Stimulated activated CD8-positive, alpha-beta memory T cell treated with anti-CD3 and anti-CD28 coated beads, Interleukin-15, amount 100 ng/mL, for 48 hours (primary cell): ENCODE measurements at regions not wholly inside any gene's neighbourhood (a gene's known extent, or its start where the extent isn't known, plus 50 kb on each side); places are given as distances from the start of the nearest gene placed in this dataset.

Experiments used
- DNase-seq, 2 donors: peaks; one replicate each; pipeline ENCODE4 v3.0.0-alpha.2; 2020; ENCODE audit warnings: low read depth in 2 of 2

GRCh38 chr1:101152633-101153032 is 84.2 kb upstream of the S1PR1 start:
- no peak for DNase-seq

GRCh38 chr1:101151286-101151685 is 85.5 kb upstream of the S1PR1 start:
- no peak for DNase-seq

DNA sequence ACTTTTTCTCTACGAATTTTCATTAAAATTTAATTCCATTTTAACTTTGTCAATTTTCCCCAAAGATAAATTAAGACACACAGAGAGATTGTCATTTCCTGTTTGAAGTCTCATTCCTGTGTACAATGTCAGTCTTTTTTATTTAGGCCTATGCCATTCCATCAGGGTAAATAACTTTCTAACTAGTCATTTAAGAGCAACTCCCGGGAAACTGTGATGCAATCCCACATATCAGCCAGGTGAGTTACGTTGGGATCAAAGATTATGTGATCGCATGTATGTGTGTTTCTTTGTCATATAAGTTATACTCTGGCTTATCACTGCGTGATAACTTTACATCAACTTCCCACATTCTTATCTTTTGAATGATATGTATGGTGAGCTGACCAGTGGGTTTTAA is 86.1 kb upstream of the S1PR1 start:
- no peak for DNase-seq

DNA sequence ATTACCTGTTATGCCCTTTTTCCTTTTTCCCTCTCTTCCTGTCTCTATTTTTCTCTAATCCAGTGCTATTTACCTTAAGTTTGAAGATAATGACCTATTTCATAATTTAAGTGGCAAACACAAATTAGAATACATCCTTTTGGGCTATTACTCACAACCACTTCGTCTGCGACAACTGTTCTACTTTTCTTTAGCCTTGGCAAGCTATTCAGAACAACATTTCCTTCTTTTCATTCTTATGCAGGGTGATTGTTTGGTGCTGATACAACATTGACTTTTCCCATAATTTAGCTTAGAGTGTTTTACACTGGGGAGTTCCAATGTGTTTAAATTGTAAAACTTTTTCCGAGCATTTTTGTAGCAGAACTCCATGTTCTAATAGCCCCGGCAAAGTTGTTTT is 86.6 kb upstream of the S1PR1 start:
- no peak for DNase-seq

DNA sequence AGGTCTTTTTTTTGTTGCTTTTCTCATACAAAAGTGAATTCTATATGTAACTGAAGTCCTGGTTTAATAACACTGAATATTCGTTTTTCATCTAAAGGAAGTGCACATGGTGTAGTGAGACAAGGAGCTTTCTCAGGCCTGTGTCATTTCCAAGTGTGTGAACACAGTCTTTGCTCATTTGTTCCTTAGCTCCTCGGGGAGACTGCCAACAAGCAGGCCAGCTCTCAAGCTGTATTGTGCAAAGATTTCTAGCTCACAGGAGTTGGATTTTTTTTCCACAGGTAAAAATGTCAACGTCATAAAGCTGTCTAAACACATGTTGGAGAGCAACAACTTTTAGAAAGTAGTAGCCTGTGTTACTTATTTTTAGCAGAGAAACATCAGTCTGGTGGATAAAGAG is 87.8 kb upstream of the S1PR1 start:
- DNase-seq = no peak

- no peak for DNase-seq
Measured at GRCh38 chr1:101147381-101147780, 89.4 kb upstream of the S1PR1 start.

GRCh38 chr1:101145449-101145820 is 91.4 kb upstream of the S1PR1 start:
- DNase-seq = no peak

DNA sequence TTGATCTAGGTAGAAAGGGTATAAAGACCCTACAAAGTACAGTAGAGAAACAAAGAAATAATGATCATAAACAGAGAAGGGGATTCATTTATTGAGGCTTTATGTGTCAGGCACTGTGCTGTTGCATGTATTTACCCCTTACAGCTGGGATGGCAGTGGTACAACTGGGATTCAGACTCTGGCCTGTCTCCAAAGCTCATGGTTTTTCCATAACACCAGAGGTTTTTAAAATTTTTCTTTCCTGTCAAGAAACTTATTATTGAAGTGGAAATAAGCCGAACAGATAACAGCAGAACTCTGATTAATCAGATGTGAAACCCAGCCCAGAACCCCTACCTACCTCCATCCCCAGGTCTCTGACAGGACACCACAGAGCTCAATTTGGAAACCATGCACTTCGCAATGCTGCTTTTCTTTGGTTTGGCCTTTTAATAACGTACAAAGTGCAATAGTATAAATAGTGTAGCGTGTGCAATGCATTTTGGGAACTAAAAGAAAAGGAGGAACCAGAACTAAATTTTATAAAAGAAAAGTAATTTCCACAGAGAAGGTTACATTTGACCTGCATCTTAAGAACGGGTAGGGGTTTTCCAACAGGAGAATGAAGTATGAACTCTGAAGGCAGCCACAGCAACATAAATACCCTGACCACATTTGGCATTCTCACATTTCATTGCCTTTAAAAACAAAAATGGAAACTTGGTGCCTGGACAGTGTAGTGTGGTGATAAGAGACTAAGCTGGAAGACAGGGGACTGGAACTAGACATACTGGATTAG is 92.0 kb upstream of the S1PR1 start:
- DNase-seq = no peak

- no peak for DNase-seq
Measured at GRCh38 chr1:101142244-101142643, 94.6 kb upstream of the S1PR1 start.

- no peak for DNase-seq
Measured at GRCh38 chr1:101141376-101141775, 95.4 kb upstream of the S1PR1 start.

DNA sequence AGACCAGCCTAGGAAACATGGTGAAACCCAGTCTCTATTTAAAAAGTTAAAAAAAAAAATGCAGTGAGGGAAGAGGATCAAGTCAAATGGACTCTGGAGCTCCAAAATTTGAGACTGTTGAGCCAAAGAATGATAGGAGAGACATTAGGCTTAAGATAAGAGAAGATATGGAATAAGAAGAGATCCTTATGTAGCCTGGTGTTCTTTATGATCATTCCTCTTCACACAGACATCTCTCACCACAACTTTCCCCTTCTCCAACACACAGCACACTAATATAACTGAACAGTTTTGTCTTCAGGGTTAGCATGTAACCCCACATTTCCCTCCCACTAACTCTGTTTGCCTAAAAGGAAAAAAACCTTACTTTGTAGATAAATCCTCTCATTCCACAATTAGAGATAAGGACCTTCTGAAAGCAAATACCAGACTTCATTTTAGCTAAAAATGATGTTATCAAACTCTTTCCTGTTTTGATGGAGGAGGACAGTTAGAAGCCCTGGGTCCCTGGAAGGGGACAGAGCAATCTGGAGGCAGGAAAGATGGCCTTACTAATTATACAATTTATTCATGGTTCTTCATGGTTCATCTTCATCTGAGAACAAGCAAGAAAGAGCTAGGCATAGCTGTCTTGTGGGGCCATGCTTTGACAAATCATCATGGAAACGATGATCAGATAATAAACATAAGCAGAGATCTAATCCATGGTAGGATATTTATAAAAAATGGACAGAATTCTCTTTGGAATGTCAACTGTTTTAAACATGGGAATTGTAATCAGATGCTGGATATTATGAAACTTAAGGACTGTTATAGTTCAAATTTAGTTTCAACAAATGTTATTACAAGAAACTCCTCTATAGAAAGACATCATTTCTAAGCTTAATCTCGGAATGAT is 96.7 kb upstream of the S1PR1 start:
- no peak for DNase-seq

GRCh38 chr1:101139130-101139529 is 97.7 kb upstream of the S1PR1 start:
- no peak for DNase-seq

DNA sequence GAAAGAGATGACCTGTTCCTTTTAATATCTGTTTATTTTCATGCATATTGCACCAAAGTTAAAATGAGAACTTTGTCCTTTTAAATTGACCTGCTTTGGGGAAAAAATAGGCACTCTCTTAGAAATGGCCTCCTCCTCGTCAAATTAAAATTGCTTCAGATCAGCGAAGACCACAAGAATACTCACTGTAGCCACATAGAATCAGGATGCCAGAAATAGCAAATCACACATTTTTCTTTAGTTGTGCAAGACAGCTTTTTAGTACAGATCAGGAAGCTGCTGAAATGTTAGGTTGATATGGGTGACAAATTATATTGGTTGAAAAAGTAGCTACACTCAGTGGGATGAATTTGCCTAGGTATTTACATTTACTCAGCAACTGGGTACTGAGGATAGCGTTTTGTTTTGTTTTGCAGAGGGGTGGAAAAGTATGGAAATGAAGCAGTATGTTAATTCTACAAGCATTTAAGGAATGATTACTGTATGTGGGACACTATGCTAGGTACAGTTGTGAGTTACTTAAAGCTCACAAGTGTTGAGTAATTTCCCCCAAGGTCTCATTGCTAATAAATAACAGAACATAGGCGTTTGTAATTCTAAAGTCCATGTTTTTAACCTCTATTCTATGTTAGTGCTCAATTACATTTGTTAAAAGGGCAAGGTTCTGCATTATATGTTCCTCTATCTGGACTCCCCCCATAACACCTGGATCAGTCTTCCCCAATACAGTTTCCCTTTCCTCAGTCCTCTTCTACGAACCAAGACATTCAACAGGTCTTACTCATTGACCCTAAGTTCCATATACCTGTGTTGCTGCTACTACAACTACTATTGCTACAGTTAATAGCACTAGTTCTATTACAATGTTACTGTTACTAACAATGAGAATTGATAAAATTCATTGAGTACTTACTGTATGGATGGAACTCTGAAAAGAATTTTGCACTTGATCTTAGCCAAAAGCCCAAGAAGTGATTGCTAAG is 99.4 kb upstream of the S1PR1 start:
- DNase-seq = no peak

DNA sequence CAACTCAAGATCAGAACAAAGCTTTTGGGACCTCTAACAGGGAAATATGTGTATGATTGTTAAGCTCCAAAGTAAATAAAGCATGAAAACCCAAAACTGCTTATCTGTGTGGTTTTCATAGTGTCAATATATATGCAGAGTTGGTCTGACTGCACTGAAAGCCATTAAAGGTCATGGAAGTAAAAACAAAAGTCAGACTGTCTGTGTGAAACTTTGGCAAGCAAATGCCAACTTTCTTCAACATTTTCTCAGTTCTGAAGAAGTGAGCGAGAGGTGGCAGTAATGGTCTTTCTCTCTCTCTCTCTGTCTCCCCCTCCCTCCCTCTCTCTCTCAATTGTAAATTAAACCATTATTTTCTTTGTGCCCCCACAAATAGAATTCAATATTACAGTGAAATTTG is 100.1 kb upstream of the S1PR1 start:
- no peak for DNase-seq

DNA sequence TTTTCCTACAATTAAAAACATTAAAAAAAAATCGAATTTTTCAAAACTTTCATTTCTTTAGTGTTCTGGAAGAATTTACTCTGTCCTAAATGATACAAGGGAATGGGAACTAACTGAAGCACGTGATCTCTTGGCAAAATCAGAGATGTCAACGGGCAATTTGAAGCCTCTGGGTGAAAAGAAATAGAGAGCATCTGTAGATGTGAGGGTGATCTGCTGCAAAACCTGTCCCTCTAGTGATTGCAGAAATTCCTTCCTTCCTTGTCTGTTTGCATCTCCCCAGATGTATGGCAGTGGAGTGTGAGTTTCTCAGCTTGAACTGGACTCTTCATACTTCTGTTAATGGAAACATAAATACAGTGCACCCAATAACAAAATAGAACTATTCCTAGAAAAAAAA is 100.5 kb upstream of the S1PR1 start:
- no peak for DNase-seq

DNA sequence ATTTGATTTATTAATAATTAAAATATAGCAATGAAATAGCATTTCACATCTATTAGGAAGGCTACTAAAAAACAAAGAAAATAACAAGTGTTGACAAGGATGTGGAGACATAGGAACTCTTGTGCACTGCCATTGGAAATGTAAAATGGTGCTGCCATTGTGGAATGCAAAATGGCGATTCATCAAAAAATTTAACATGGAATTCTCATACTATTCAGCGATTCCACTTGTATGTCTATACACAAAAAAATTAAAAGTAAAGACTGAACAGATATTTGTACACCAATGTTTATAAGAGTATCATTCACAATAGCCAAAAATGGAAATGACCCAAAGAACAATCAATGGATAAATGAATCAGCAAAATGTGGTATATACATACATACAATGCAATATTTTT is 101.3 kb upstream of the S1PR1 start:
- no peak for DNase-seq

- DNase-seq = no peak
Measured at GRCh38 chr1:101131239-101131843, 105.5 kb upstream of the S1PR1 start.

GRCh38 chr1:101130673-101131072 is 105.1 kb upstream of the DPH5 start:
- DNase-seq = no peak

GRCh38 chr1:101128846-101129245 is 103.3 kb upstream of the DPH5 start:
- no peak for DNase-seq

GRCh38 chr1:101128211-101128727 is 102.7 kb upstream of the DPH5 start:
- DNase-seq = no peak

- DNase-seq = no peak
Measured at GRCh38 chr1:101124405-101124804, 98.8 kb upstream of the DPH5 start.
